Gastrocnemius medialis (tissue), 4 donors: ENCODE measurements at regions not wholly inside any gene's neighbourhood (a gene's known extent, or its start where the extent isn't known, plus 50 kb on each side); places are given as distances from the start of the nearest gene placed in this dataset.

Source experiments
- POLR2A ChIP-seq, 2 donors: fragments of 450-650 bp; IDR thresholded peaks; one replicate each; pipeline ENCODE4 v1.6.1; 2017; ENCODE audit warnings: antibody characterized with exemption in 2 of 2, mild to moderate bottlenecking in 2 of 2, moderate library complexity in 2 of 2
- TF ChIP-seq, protein P1 (sequence below), 5 experiments: fragments of 450-650 bp in 3 of 5; fragments of 200-600 bp in 2 of 5; sonication (generic) in 2 of 5; IDR thresholded peaks in 4 of 5; conservative IDR thresholded peaks in 1 of 5; 1 replicate in 4 of 5; 2 replicates in 1 of 5; pipeline ENCODE4 v1.5.1; 2016 to 2019; ENCODE audit warnings: antibody characterized with exemption in 5 of 5, mild to moderate bottlenecking in 3 of 5, moderate library complexity in 3 of 5

GRCh38 chr1:67491280-67491679 is 61.1 kb upstream of the SERBP1 start:
- TF ChIP-seq, protein P1, sequence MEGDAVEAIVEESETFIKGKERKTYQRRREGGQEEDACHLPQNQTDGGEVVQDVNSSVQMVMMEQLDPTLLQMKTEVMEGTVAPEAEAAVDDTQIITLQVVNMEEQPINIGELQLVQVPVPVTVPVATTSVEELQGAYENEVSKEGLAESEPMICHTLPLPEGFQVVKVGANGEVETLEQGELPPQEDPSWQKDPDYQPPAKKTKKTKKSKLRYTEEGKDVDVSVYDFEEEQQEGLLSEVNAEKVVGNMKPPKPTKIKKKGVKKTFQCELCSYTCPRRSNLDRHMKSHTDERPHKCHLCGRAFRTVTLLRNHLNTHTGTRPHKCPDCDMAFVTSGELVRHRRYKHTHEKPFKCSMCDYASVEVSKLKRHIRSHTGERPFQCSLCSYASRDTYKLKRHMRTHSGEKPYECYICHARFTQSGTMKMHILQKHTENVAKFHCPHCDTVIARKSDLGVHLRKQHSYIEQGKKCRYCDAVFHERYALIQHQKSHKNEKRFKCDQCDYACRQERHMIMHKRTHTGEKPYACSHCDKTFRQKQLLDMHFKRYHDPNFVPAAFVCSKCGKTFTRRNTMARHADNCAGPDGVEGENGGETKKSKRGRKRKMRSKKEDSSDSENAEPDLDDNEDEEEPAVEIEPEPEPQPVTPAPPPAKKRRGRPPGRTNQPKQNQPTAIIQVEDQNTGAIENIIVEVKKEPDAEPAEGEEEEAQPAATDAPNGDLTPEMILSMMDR (IDR thresholded peaks at IDR 0.05 in 4 of 5, conservative IDR thresholded peaks at IDR 0.05 in 1 of 5): no peak
- no peak for TF ChIP-seq POLR2A (IDR thresholded peaks at IDR 0.05)
